ENCODE measurements at regions not wholly inside any gene's neighbourhood (a gene's known extent, or its start where the extent isn't known, plus 50 kb on each side); places are given as distances from the start of the nearest gene placed in this dataset.

DNA sequence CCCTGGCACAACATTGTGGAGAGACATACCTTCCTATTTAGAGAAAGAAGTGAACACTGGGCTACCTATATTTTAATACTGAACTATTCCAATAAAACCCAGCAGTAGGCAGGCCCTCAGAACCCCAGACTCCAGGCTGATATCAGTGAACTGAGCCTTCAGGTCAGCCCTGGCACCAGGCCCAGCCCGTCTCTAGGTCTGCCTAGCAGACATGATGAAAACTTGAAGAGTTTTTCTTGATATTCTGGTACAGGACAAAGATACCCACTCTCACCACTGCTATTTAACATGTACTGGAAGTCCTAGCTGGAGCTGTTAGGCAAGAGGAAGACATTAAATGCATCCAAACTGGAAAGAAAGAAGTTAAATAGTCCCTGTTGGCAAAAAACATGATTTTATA is 396.6 kb upstream of the SPRY2 start:
- peaks cover 0 to 3% (median 0%) of the 10 kb centered on the region in 3 donors for H3K9me3 ChIP-seq (ENCODE audit: control extremely low read depth in 1 of 3, control insufficient read depth in 2 of 3, insufficient read depth in 1 of 3, low read length in 2 of 3)
- H2AFZ ChIP-seq (ENCODE audit: insufficient read depth, low read depth, low read length, poor library complexity, severe bottlenecking) = no peak overlapping the region
- H3K36me3 ChIP-seq (replicated peaks in 1 of 2; ENCODE audit: control extremely low read depth in 1 of 2, control insufficient read depth in 1 of 2, extremely low read depth in 1 of 2, insufficient read depth in 2 of 2, low read length in 1 of 2) = no peaks in the 10 kb centered on the region
- Mint-ChIP-seq H3K4me3 (no peak overlapping the region), H3K27me3 (no peaks in the 10 kb centered on the region), H3K27ac (no peak overlapping the region), H3K9me3 (ENCODE audit: insufficient read depth) (peaks cover 2% of the 10 kb centered on the region), H3K4me1 (no peaks in the 10 kb centered on the region)
- TF ChIP-seq, protein P1, sequence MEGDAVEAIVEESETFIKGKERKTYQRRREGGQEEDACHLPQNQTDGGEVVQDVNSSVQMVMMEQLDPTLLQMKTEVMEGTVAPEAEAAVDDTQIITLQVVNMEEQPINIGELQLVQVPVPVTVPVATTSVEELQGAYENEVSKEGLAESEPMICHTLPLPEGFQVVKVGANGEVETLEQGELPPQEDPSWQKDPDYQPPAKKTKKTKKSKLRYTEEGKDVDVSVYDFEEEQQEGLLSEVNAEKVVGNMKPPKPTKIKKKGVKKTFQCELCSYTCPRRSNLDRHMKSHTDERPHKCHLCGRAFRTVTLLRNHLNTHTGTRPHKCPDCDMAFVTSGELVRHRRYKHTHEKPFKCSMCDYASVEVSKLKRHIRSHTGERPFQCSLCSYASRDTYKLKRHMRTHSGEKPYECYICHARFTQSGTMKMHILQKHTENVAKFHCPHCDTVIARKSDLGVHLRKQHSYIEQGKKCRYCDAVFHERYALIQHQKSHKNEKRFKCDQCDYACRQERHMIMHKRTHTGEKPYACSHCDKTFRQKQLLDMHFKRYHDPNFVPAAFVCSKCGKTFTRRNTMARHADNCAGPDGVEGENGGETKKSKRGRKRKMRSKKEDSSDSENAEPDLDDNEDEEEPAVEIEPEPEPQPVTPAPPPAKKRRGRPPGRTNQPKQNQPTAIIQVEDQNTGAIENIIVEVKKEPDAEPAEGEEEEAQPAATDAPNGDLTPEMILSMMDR (IDR thresholded peaks at IDR 0.05) = no peak
- no peak for TF ChIP-seq EZH2 (IDR thresholded peaks at IDR 0.05; ENCODE audit: borderline replicate concordance, insufficient read depth, low read depth, low read length, poor library complexity, severe bottlenecking)
- H3K4me1 ChIP-seq (ENCODE audit: control insufficient read depth in 2 of 2, insufficient read depth in 2 of 2, low read length in 2 of 2) = no peaks in the 10 kb centered on the region
- no peak overlapping the region for H3K27ac ChIP-seq (ENCODE audit: low read length in 2 of 2)
- H3K27me3 ChIP-seq (replicated peaks in 1 of 4; ENCODE audit: control extremely low read depth in 1 of 4, control insufficient read depth in 3 of 4, insufficient read depth in 4 of 4, low read length in 3 of 4) = no peaks in the 10 kb centered on the region
- intact Hi-C loops (cut with micrococcal nuclease) = no loop called here
- ATAC-seq (ENCODE audit: low read depth) = no peak
- no peak overlapping the region for H3K4me3 ChIP-seq (ENCODE audit: control extremely low read depth in 1 of 5, extremely low read depth in 1 of 5, insufficient read depth in 1 of 5, low read depth in 2 of 5, low read length in 4 of 5)
- H3K9ac ChIP-seq (ENCODE audit: low read length) = no peak overlapping the region
- no peaks in the 10 kb centered on the region for H3K79me2 ChIP-seq (ENCODE audit: control insufficient read depth, insufficient read depth, low read length)
- H3K4me2 ChIP-seq (replicated peaks; ENCODE audit: low read depth, low read length, poor library complexity, severe bottlenecking) = no peak overlapping the region
- no peaks in the 10 kb centered on the region for H4K20me1 ChIP-seq (ENCODE audit: control insufficient read depth, insufficient read depth, low read length, poor library complexity, severe bottlenecking)
- no CpG with 5 or more reads among the region's 1 CpG for WGBS (ENCODE audit: insufficient coverage)
- CTCF ChIA-PET = no interaction called here
- POLR2A ChIA-PET = no interaction called here
- DNase-seq = no peak

- Histone ChIP-seq H3K27ac (ENCODE audit: low read length in 2 of 2) (no peak overlapping the region), H2AFZ (ENCODE audit: insufficient read depth, low read depth, low read length, poor library complexity, severe bottlenecking) (no peak overlapping the region), H4K20me1 (ENCODE audit: control insufficient read depth, insufficient read depth, low read length, poor library complexity, severe bottlenecking) (no peaks in the 10 kb centered on the region), H3K79me2 (ENCODE audit: control insufficient read depth, insufficient read depth, low read length) (no peaks in the 10 kb centered on the region), H3K9ac (ENCODE audit: low read length) (no peak overlapping the region), H3K27me3 (replicated peaks in 1 of 4; ENCODE audit: control extremely low read depth in 1 of 4, control insufficient read depth in 3 of 4, insufficient read depth in 4 of 4, low read length in 3 of 4) (no peaks in the 10 kb centered on the region), H3K4me1 (ENCODE audit: control insufficient read depth in 2 of 2, insufficient read depth in 2 of 2, low read length in 2 of 2) (no peaks in the 10 kb centered on the region), H3K9me3 (ENCODE audit: control extremely low read depth in 1 of 3, control insufficient read depth in 2 of 3, insufficient read depth in 1 of 3, low read length in 2 of 3) (peaks cover 0 to 1% (median 0%) of the 10 kb centered on the region in 3 donors), H3K4me2 (replicated peaks; ENCODE audit: low read depth, low read length, poor library complexity, severe bottlenecking) (no peak overlapping the region), H3K36me3 (replicated peaks in 1 of 2; ENCODE audit: control extremely low read depth in 1 of 2, control insufficient read depth in 1 of 2, extremely low read depth in 1 of 2, insufficient read depth in 2 of 2, low read length in 1 of 2) (no peaks in the 10 kb centered on the region), H3K4me3 (ENCODE audit: control extremely low read depth in 1 of 5, extremely low read depth in 1 of 5, insufficient read depth in 1 of 5, low read depth in 2 of 5, low read length in 4 of 5) (no peak overlapping the region)
- H3K27me3 Mint-ChIP-seq = no peaks in the 10 kb centered on the region
- TF ChIP-seq EZH2 (IDR thresholded peaks at IDR 0.05; ENCODE audit: borderline replicate concordance, insufficient read depth, low read depth, low read length, poor library complexity, severe bottlenecking) = no peak
- TF ChIP-seq, protein P1 (IDR thresholded peaks at IDR 0.05) = no peak
- DNase-seq (no peak), ATAC-seq (ENCODE audit: low read depth) (no peak)
- no peaks in the 10 kb centered on the region for H3K4me1 Mint-ChIP-seq
- no CpG with 5 or more reads among the region's 1 CpG for WGBS (ENCODE audit: insufficient coverage)
- H3K9me3 Mint-ChIP-seq (ENCODE audit: insufficient read depth) = peaks cover 2% of the 10 kb centered on the region
- intact Hi-C loops (cut with micrococcal nuclease) = no loop called here
- H3K4me3 Mint-ChIP-seq = no peak overlapping the region
- H3K27ac Mint-ChIP-seq = no peak overlapping the region
- POLR2A ChIA-PET = no interaction called here
- CTCF ChIA-PET = no interaction called here
Observed at GRCh38 chr13:80727321-80727975, 386.5 kb upstream of the SPRY2 start.
